ENCODE measurements at regions not wholly inside any gene's neighbourhood (a gene's known extent, or its start where the extent isn't known, plus 50 kb on each side); places are given as distances from the start of the nearest gene placed in this dataset.

DNA sequence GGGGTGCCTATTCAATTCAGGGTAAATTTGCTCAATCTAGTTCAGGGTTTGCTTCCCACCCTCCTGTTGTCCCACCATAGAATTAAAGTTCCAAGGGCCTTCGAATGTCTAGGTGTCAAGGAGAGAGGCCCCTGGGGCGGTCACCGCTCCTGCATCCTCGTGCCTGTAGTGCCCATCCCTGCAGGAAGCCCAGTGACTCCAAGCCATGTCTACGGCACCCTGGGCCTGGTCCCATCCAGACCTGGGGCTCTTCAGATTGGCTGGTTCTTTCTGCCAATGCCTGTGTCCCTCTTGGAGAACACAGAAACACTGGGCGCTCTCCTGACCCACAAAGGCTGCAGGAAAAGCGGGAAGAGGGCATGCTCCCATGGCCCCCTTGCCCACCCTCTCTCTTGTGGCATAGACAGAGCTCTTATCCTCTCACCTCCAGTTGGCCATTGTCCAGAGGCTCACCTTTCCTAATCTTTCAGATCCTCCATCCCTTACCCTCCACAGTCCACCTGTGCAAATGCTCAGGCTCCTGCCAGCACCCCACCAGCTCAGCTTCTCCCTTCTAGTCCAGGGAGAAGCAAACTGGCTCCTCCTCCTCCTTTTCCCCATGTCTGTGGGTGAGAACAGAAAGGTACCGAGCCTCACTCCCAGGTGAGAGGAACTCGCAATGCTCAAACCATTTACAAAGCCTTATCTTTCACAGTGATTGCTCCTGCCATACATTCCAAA is 253.0 kb upstream of the IRX2 start:
- H3K4me1 ChIP-seq = no peaks in the 10 kb centered on the region
- intact Hi-C loops (cut with DNase I) = no loop called here

DNA sequence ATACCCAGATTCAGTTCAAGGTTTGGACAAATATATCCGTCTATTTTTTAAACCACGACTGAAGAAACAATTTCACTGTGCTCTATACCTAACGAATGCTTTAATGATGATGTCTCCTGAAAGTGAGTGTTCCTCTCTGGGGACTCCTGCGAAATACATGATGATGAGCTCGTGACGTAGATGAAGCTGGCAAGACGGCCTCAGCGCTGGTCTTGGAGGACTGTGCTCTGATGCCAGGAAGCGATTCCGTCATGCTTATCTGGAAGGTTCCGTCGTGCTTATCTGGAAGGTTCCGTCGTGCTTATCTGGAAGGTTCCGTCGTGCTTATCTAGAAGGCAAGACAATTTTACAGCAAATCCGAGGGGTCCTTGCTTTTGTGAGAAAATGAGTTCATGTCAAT is 250.8 kb upstream of the IRX2 start:
- DNase-seq (ENCODE audit: low spot score in 2 of 2) = no peak
- TF ChIP-seq, protein P1, sequence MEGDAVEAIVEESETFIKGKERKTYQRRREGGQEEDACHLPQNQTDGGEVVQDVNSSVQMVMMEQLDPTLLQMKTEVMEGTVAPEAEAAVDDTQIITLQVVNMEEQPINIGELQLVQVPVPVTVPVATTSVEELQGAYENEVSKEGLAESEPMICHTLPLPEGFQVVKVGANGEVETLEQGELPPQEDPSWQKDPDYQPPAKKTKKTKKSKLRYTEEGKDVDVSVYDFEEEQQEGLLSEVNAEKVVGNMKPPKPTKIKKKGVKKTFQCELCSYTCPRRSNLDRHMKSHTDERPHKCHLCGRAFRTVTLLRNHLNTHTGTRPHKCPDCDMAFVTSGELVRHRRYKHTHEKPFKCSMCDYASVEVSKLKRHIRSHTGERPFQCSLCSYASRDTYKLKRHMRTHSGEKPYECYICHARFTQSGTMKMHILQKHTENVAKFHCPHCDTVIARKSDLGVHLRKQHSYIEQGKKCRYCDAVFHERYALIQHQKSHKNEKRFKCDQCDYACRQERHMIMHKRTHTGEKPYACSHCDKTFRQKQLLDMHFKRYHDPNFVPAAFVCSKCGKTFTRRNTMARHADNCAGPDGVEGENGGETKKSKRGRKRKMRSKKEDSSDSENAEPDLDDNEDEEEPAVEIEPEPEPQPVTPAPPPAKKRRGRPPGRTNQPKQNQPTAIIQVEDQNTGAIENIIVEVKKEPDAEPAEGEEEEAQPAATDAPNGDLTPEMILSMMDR (IDR thresholded peaks at IDR 0.05) = no peak
- intact Hi-C loops (cut with DNase I) = no loop called here
- H3K27me3 ChIP-seq = no peaks in the 10 kb centered on the region
- no peaks in the 10 kb centered on the region for H3K4me1 ChIP-seq
- no peaks in the 10 kb centered on the region for H3K36me3 ChIP-seq
- H3K9me3 ChIP-seq = no peaks in the 10 kb centered on the region
- no peak overlapping the region for H3K4me3 ChIP-seq
- no peak overlapping the region for H3K27ac ChIP-seq

More for the DNA sequence above, 253.0 kb upstream of the IRX2 start:
- no peak overlapping the region for H3K4me3 ChIP-seq
- no peaks in the 10 kb centered on the region for H3K36me3 ChIP-seq
- no peak overlapping the region for H3K27ac ChIP-seq
- H3K9me3 ChIP-seq = no peaks in the 10 kb centered on the region
- TF ChIP-seq, protein P1 (IDR thresholded peaks at IDR 0.05) = no peak
- no peak for DNase-seq (ENCODE audit: low spot score in 2 of 2)
- H3K27me3 ChIP-seq = no peaks in the 10 kb centered on the region

DNA sequence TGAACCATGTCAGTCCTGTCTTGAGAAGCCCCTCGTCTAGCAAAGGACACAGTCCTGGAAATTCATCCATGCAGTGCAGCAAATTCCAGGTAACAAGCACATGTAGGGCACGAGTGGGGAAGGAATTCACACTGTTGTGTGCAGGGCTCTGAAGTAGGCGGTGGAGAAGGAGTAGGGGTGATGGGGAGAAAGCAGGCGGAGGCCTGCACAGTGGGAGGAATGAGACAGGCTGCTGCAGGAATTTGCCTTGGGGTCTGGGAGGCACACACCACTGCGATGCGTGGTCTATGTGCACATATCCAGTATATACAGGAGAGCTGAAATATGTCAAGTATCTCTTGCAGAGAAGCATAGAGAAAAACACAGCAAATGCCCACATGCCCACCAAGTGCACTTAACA is 249.2 kb upstream of the IRX2 start:
- Histone ChIP-seq H3K27me3 (no peaks in the 10 kb centered on the region), H3K9me3 (no peaks in the 10 kb centered on the region), H3K4me3 (no peak overlapping the region), H3K27ac (no peak overlapping the region), H3K36me3 (no peaks in the 10 kb centered on the region), H3K4me1 (no peaks in the 10 kb centered on the region)
- no peak for DNase-seq (ENCODE audit: low spot score in 2 of 2)
- TF ChIP-seq, protein P1 (IDR thresholded peaks at IDR 0.05) = no peak
- intact Hi-C loops (cut with DNase I) = no loop called here

DNA sequence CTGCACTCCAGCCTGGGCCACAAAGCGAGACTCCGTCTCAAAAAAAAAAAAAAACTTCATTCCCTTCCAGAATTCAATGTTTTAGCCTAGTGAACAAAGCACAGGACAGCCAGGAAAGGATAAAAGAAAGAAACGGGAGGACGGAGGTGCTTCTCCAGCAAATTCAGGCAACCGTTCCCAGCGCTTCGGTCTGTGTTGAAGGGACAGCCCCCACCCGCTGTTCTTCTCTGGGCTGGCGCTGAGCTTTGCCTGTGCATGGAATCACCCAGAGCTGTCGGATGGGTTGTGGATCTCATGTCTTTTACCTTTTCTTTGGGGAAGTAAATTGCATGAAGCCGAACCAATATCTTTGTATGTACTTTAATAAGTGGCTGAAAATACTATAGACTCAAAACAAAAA is 248.4 kb upstream of the IRX2 start:
- H3K9me3 ChIP-seq = no peaks in the 10 kb centered on the region
- TF ChIP-seq, protein P1 (IDR thresholded peaks at IDR 0.05) = no peak
- intact Hi-C loops (cut with DNase I) = no loop called here

DNA sequence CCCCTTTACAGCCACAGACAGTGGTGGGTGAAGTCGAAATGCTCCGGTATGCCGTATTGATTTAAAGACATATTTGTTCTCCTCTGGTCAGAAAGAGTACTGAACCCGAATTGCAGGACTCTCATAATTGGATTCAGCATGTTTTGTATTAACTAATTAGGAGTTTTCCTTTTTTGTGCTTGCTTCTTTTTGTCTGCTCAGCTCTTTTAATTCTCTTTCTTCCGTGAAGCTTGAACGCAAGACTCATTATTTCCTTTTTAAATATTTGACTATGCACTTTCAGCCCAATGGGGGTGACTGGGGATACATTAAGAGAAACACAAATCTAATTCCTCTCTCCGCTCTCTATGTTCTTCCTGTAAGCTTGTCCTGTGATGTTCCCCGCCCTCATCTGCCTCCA is 246.6 kb upstream of the IRX2 start:
- H3K27me3 ChIP-seq = no peaks in the 10 kb centered on the region
- DNase-seq (ENCODE audit: low spot score in 2 of 2) = no peak
- H3K4me1 ChIP-seq = no peaks in the 10 kb centered on the region
- no peaks in the 10 kb centered on the region for H3K36me3 ChIP-seq
- intact Hi-C loops (cut with DNase I) = no loop called here
- H3K9me3 ChIP-seq = no peaks in the 10 kb centered on the region
- no peak overlapping the region for H3K27ac ChIP-seq
- no peak overlapping the region for H3K4me3 ChIP-seq
- TF ChIP-seq, protein P1 (IDR thresholded peaks at IDR 0.05) = no peak

More for the DNA sequence above, 248.4 kb upstream of the IRX2 start:
- DNase-seq (ENCODE audit: low spot score in 2 of 2) = no peak
- H3K36me3 ChIP-seq = no peaks in the 10 kb centered on the region
- no peak overlapping the region for H3K4me3 ChIP-seq
- no peak overlapping the region for H3K27ac ChIP-seq
- no peaks in the 10 kb centered on the region for H3K27me3 ChIP-seq
- H3K4me1 ChIP-seq = no peaks in the 10 kb centered on the region

DNA sequence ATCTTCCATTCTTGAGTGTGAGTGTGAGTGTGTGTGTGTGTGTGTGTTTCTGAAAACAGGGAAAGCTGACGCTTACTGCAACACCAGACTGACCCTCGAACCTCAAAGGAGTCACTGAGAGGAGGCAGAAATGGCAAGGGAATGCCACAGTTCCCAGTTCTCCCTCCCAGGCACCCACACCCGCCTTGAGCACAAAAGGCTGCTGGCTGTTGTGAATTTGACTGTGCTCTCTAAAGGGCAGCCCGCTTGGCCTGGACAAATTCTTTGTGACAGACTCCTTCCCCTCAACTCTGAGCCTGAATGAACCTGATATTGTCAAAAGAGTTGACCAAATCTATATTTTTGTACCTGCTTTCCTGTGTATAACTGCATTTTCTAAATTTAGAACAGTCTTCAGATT is 245.7 kb upstream of the IRX2 start:
- DNase-seq (ENCODE audit: low spot score in 2 of 2) = no peak
- H3K27me3 ChIP-seq = no peaks in the 10 kb centered on the region
- H3K27ac ChIP-seq = no peak overlapping the region
- intact Hi-C loops (cut with DNase I) = no loop called here
- no peak overlapping the region for H3K4me3 ChIP-seq
- no peaks in the 10 kb centered on the region for H3K36me3 ChIP-seq
- H3K4me1 ChIP-seq = no peaks in the 10 kb centered on the region
- TF ChIP-seq, protein P1 (IDR thresholded peaks at IDR 0.05) = no peak
- H3K9me3 ChIP-seq = no peaks in the 10 kb centered on the region

Measured in ascending aorta (tissue), 2 donors.